ENCODE measurements at regions not wholly inside any gene's neighbourhood (a gene's known extent, or its start where the extent isn't known, plus 50 kb on each side); places are given as distances from the start of the nearest gene placed in this dataset.

DNA sequence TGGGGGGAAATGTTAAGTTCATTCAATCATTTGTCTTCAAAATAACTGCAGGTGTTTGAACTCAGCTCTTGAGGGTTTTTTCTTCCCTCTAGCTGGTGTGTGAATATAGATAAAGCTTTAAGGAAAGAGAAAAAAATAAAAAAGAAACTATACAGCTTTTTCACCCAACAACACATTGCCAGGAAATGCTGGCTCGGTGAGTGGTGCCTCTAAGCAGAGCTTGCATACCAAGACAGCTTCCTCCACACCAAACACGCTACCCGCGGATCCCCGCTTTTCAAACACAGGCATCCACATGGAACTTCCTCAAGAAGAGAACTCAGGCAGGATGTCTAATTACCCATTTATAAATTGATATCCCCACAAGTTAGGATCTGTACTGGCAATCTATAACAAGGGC, 69.8 kb upstream of the TANK start:
- TF ChIP-seq, protein P1, sequence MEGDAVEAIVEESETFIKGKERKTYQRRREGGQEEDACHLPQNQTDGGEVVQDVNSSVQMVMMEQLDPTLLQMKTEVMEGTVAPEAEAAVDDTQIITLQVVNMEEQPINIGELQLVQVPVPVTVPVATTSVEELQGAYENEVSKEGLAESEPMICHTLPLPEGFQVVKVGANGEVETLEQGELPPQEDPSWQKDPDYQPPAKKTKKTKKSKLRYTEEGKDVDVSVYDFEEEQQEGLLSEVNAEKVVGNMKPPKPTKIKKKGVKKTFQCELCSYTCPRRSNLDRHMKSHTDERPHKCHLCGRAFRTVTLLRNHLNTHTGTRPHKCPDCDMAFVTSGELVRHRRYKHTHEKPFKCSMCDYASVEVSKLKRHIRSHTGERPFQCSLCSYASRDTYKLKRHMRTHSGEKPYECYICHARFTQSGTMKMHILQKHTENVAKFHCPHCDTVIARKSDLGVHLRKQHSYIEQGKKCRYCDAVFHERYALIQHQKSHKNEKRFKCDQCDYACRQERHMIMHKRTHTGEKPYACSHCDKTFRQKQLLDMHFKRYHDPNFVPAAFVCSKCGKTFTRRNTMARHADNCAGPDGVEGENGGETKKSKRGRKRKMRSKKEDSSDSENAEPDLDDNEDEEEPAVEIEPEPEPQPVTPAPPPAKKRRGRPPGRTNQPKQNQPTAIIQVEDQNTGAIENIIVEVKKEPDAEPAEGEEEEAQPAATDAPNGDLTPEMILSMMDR (conservative IDR thresholded peaks at IDR 0.05): no peak
- no peak for TF ChIP-seq ZFX (IDR thresholded peaks at IDR 0.05)

All from C4-2B (cell line).